Trophoblast cell (in vitro differentiated cells and primary cell): ENCODE measurements at regions not wholly inside any gene's neighbourhood (a gene's known extent, or its start where the extent isn't known, plus 50 kb on each side); places are given as distances from the start of the nearest gene placed in this dataset.

Source experiments
- DNase-seq, 2 donors: peaks; one replicate each; pipeline ENCODE4 v3.0.0-alpha.2; 2016
- H2AFZ ChIP-seq: 2 replicates; pipeline ENCODE4 v1.6.1; 2013; ENCODE audit warnings: low read length, moderate library complexity, mild to moderate bottlenecking; ENCODE audit not compliant: insufficient read depth, poor library complexity
- H2AK5ac ChIP-seq: 2 replicates; pipeline ENCODE4 v1.6.1; 2013; ENCODE audit warnings: mild to moderate bottlenecking, low read length
- H2BK120ac ChIP-seq: 2 replicates; pipeline ENCODE4 v1.6.1; 2013; ENCODE audit warnings: low read length, mild to moderate bottlenecking, moderate library complexity; ENCODE audit not compliant: insufficient read depth, poor library complexity
- H2BK12ac ChIP-seq: 2 replicates; pipeline ENCODE4 v1.6.1; 2013; ENCODE audit warnings: mild to moderate bottlenecking, low read length, moderate library complexity
- H2BK5ac ChIP-seq: 2 replicates; pipeline ENCODE4 v1.6.1; 2013; ENCODE audit warnings: low read length, low read depth, moderate library complexity, mild to moderate bottlenecking; ENCODE audit not compliant: poor library complexity
- H3K14ac ChIP-seq: 2 replicates; pipeline ENCODE4 v1.6.1; 2013; ENCODE audit warnings: mild to moderate bottlenecking, low read length
- H3K18ac ChIP-seq: 2 replicates; pipeline ENCODE4 v1.6.1; 2013; ENCODE audit warnings: mild to moderate bottlenecking, low read length
- H3K23ac ChIP-seq: 2 replicates; pipeline ENCODE4 v1.6.1; 2013; ENCODE audit warnings: low read length
- H3K27ac ChIP-seq: 2 replicates; pipeline ENCODE4 v1.5.1; 2013; ENCODE audit warnings: low read depth, mild to moderate bottlenecking, inconsistent platforms, low read length, moderate library complexity
- H3K27me3 ChIP-seq: 2 replicates; pipeline ENCODE4 v1.6.1; 2013; ENCODE audit warnings: inconsistent platforms, mild to moderate bottlenecking, low read length, moderate library complexity; ENCODE audit not compliant: insufficient read depth
- H3K36me3 ChIP-seq, 2 experiments: 1 replicate in 1 of 2; 2 replicates in 1 of 2; pipeline ENCODE4 v1.6.1; 2013; ENCODE audit warnings: low read length in 2 of 2, mild to moderate bottlenecking in 2 of 2, moderate library complexity in 1 of 2; ENCODE audit not compliant: insufficient read depth in 2 of 2, control insufficient read depth in 1 of 2
- H3K4ac ChIP-seq: 2 replicates; pipeline ENCODE4 v1.6.1; 2013; ENCODE audit warnings: low read depth, mild to moderate bottlenecking, low read length, moderate library complexity
- H3K4me1 ChIP-seq, 2 experiments: 1 replicate in 1 of 2; 2 replicates in 1 of 2; pipeline ENCODE4 v1.6.1; 2013; ENCODE audit warnings: low read length in 2 of 2, mild to moderate bottlenecking in 2 of 2, moderate library complexity in 1 of 2; ENCODE audit not compliant: insufficient read depth in 2 of 2, control insufficient read depth in 1 of 2
- H3K4me2 ChIP-seq: 2 replicates; pipeline ENCODE4 v1.6.1; 2013; ENCODE audit warnings: inconsistent platforms, mild to moderate bottlenecking, low read length, moderate library complexity
- H3K4me3 ChIP-seq: 2 replicates; pipeline ENCODE4 v1.5.1; 2013; ENCODE audit warnings: mild to moderate bottlenecking, low read depth, low read length, inconsistent platforms
- H3K79me1 ChIP-seq: one replicate; pipeline ENCODE4 v1.6.1; 2013; ENCODE audit warnings: low read length
- H3K79me2 ChIP-seq: 2 replicates; pipeline ENCODE4 v1.6.1; 2013; ENCODE audit warnings: low read length, mild to moderate bottlenecking; ENCODE audit not compliant: control insufficient read depth, insufficient read depth, poor library complexity
- H3K9ac ChIP-seq: 2 replicates; pipeline ENCODE4 v1.6.1; 2013; ENCODE audit warnings: mild to moderate bottlenecking, low read length
- H3K9me3 ChIP-seq: 2 replicates; pipeline ENCODE4 v1.6.1; 2013; ENCODE audit warnings: low read depth, mild to moderate bottlenecking, control low read depth, inconsistent platforms, low read length; ENCODE audit not compliant: insufficient read depth
- H4K12ac ChIP-seq: 2 replicates; pipeline ENCODE4 v1.6.1; 2013; ENCODE audit warnings: low read depth, mild to moderate bottlenecking, low read length, moderate library complexity
- H4K8ac ChIP-seq: 2 replicates; pipeline ENCODE4 v1.6.1; 2013; ENCODE audit warnings: low read depth, mild to moderate bottlenecking, low read length, moderate library complexity
- H4K91ac ChIP-seq: one replicate; pipeline ENCODE4 v1.6.1; 2013; ENCODE audit warnings: low read depth, mild to moderate bottlenecking, low read length, moderate library complexity
- WGBS: extraction: QIAGEN DNeasy Blood & Tissue Kit; methylation state at CpG from one replicate; pipeline ENCODE4 v1.1.7; 2013; ENCODE audit warnings: missing lambda C conversion rate; ENCODE audit not compliant: insufficient read length, insufficient coverage; ENCODE audit errors: extremely low coverage; 5-methylcytosine and 5-hydroxymethylcytosine counted together

DNA sequence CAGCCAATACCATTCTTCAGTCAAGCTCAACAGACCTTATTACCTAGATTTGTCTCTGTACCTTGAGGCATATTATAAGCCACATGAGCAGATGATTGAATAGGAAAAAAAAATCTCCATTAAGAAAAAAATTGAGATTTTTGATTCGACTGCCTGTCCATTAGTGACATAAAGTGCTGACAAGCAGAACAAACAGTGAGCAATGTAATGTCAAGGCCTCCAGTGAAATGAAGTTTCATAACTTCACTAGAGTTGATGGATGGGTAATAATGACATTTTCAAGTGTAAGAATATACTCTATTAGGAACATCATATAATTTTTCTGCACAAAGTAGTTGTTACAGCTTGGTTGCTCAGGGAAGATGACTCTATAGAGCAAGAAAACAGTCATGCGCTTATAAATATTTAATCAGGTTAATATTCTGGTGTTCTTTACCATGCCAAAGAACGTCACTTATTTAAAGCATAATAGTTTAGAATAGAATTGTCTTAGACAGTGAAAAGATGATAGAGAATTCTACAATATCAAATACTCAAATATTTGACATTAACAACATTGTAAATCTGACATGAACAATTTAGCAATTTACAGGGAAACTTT lies 783.7 kb downstream of the EPHA7 start:
- no CpG with 5 or more reads among the region's 3 CpGs for WGBS
- no peak overlapping the region for H3K23ac ChIP-seq

GRCh38 chr6:92634561-92634960 lies 784.8 kb downstream of the EPHA7 start:
- Histone ChIP-seq H2BK5ac (no peak overlapping the region), H2BK120ac (no peak overlapping the region), H4K12ac (no peak overlapping the region), H3K27me3 (no peaks in the 10 kb centered on the region), H2BK12ac (no peak overlapping the region), H3K14ac (no peak overlapping the region), H3K79me2 (no peaks in the 10 kb centered on the region), H3K9me3 (no peaks in the 10 kb centered on the region), H3K4me1 (no peaks in the 10 kb centered on the region), H3K27ac (no peak overlapping the region), H3K4me3 (no peak overlapping the region), H4K8ac (no peak overlapping the region), H3K9ac (no peak overlapping the region), H3K4ac (no peak overlapping the region), H3K23ac (no peak overlapping the region), H3K36me3 (no peaks in the 10 kb centered on the region), H2AK5ac (no peak overlapping the region), H2AFZ (no peak overlapping the region), H3K4me2 (no peak overlapping the region), H3K18ac (no peak overlapping the region), H4K91ac (no peak overlapping the region), H3K79me1 (no peaks in the 10 kb centered on the region)
- no peak for DNase-seq
- no CpG with 5 or more reads among the region's 3 CpGs for WGBS

More for the DNA sequence above, 783.7 kb downstream of the EPHA7 start:
- no peak for DNase-seq
- Histone ChIP-seq H4K12ac (no peak overlapping the region), H3K79me1 (no peaks in the 10 kb centered on the region), H3K9me3 (no peaks in the 10 kb centered on the region), H4K91ac (no peak overlapping the region), H3K79me2 (no peaks in the 10 kb centered on the region), H2AK5ac (no peak overlapping the region), H3K4me1 (no peaks in the 10 kb centered on the region), H3K18ac (no peak overlapping the region), H3K27ac (no peak overlapping the region), H3K14ac (no peak overlapping the region), H2AFZ (no peak overlapping the region), H2BK120ac (no peak overlapping the region), H3K36me3 (no peaks in the 10 kb centered on the region), H3K27me3 (no peaks in the 10 kb centered on the region), H3K4ac (no peak overlapping the region), H2BK12ac (no peak overlapping the region), H3K4me3 (no peak overlapping the region), H4K8ac (no peak overlapping the region), H3K4me2 (no peak overlapping the region), H3K9ac (no peak overlapping the region), H2BK5ac (no peak overlapping the region)

GRCh38 chr6:92623431-92623830 lies 795.9 kb downstream of the EPHA7 start:
- H4K8ac ChIP-seq = no peak overlapping the region
- no CpG with 5 or more reads among the region's 2 CpGs for WGBS
- H4K12ac ChIP-seq = no peak overlapping the region
- H3K27me3 ChIP-seq = no peaks in the 10 kb centered on the region
- no peak overlapping the region for H3K27ac ChIP-seq
- no peak overlapping the region for H3K9ac ChIP-seq
- no peak overlapping the region for H2AFZ ChIP-seq
- no peak overlapping the region for H3K4me3 ChIP-seq
- H3K4me2 ChIP-seq = no peak overlapping the region
- no peak overlapping the region for H3K18ac ChIP-seq
- H2BK120ac ChIP-seq = no peak overlapping the region
- H4K91ac ChIP-seq = no peak overlapping the region
- no peaks in the 10 kb centered on the region for H3K4me1 ChIP-seq
- H2AK5ac ChIP-seq = no peak overlapping the region
- no peaks in the 10 kb centered on the region for H3K36me3 ChIP-seq
- H2BK5ac ChIP-seq = no peak overlapping the region
- no peaks in the 10 kb centered on the region for H3K79me1 ChIP-seq
- no peaks in the 10 kb centered on the region for H3K9me3 ChIP-seq
- no peak overlapping the region for H3K14ac ChIP-seq
- no peak overlapping the region for H3K23ac ChIP-seq
- H3K79me2 ChIP-seq = no peaks in the 10 kb centered on the region
- no peak overlapping the region for H3K4ac ChIP-seq
- H2BK12ac ChIP-seq = no peak overlapping the region
- DNase-seq = no peak

DNA sequence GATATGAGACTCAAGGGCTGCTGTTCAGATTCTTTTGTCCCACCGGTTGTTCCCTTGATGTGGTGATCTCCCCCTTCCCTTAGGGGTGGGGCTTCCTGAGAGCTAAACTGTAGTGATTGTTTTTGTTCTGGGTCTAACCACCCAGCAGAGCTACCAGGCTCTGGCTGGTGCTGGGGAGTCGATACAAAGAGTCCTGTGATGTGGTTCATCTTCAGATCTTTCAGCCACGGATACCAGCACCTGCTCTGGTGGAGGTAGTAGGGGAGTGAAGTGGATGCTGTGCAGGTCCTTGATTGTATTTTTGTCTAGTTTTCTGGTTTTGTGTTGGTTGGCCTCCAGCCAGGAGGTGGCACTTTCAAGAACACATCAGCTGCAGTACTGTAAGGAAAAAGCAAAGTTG lies 801.6 kb downstream of the EPHA7 start:
- Histone ChIP-seq H3K79me2 (no peaks in the 10 kb centered on the region), H3K9me3 (no peaks in the 10 kb centered on the region), H4K8ac (no peak overlapping the region), H3K4me3 (no peak overlapping the region), H3K4me2 (no peak overlapping the region), H3K36me3 (no peaks in the 10 kb centered on the region), H4K91ac (no peak overlapping the region), H3K27ac (no peak overlapping the region), H2AFZ (no peak overlapping the region), H3K23ac (no peak overlapping the region), H2AK5ac (no peak overlapping the region), H3K18ac (no peak overlapping the region), H2BK120ac (no peak overlapping the region), H4K12ac (no peak overlapping the region), H3K14ac (no peak overlapping the region), H3K27me3 (no peaks in the 10 kb centered on the region), H2BK5ac (no peak overlapping the region), H2BK12ac (no peak overlapping the region), H3K79me1 (no peaks in the 10 kb centered on the region), H3K4ac (no peak overlapping the region), H3K9ac (no peak overlapping the region), H3K4me1 (no peaks in the 10 kb centered on the region)
- no peak for DNase-seq
- WGBS = no CpG with 5 or more reads among the region's 3 CpGs
